Chondrocyte (in vitro differentiated cells): ENCODE measurements at regions not wholly inside any gene's neighbourhood (a gene's known extent, or its start where the extent isn't known, plus 50 kb on each side); places are given as distances from the start of the nearest gene placed in this dataset.

ENCODE experiments used
- DNase-seq: peaks from one replicate; pipeline ENCODE4 v3.0.0; 2021; ENCODE audit warnings: mixed read lengths, low spot score
- H3K27ac Mint-ChIP-seq: one replicate; pipeline ENCODE4 v1.8.0; 2021; ENCODE audit warnings: mild to moderate bottlenecking, moderate library complexity, mixed read lengths; ENCODE audit not compliant: unreplicated experiment
- H3K27me3 Mint-ChIP-seq: 2 replicates; pipeline ENCODE4 v1.8.0; 2021; ENCODE audit warnings: low read depth, mixed read lengths
- H3K36me3 Mint-ChIP-seq: 2 replicates; pipeline ENCODE4 v1.8.0; 2021; ENCODE audit warnings: low read depth, mixed read lengths
- H3K4me1 Mint-ChIP-seq: 2 replicates; pipeline ENCODE4 v1.8.0; 2021; ENCODE audit warnings: low read depth, mild to moderate bottlenecking, mixed read lengths
- H3K4me3 Mint-ChIP-seq: one replicate; pipeline ENCODE4 v1.8.0; 2021; ENCODE audit warnings: mild to moderate bottlenecking, moderate library complexity, mixed read lengths; ENCODE audit not compliant: unreplicated experiment
- H3K9me3 Mint-ChIP-seq: 2 replicates; pipeline ENCODE4 v1.8.0; 2021; ENCODE audit warnings: low read depth, mixed read lengths
- CTCF ChIP-seq: fragments of 200-600 bp; sonication (generic); IDR thresholded peaks from 2 replicates; pipeline ENCODE4 v1.5.0; 2021; ENCODE audit warnings: antibody characterized with exemption, mild to moderate bottlenecking, moderate library complexity

GRCh38 chr3:197381371-197381770 is 83.0 kb upstream of the DLG1 start:
- H3K4me3 Mint-ChIP-seq, result no peak overlapping the region
- no peaks in the 10 kb centered on the region for H3K9me3 Mint-ChIP-seq
- peaks cover 3% of the 10 kb centered on the region for H3K4me1 Mint-ChIP-seq
- no peak for DNase-seq
- H3K27ac Mint-ChIP-seq, result no peak overlapping the region
- TF ChIP-seq CTCF, result no peak
- H3K36me3 Mint-ChIP-seq, result no peaks in the 10 kb centered on the region
- peaks cover 10% of the 10 kb centered on the region for H3K27me3 Mint-ChIP-seq

- Mint-ChIP-seq H3K27me3 (peaks cover 9% of the 10 kb centered on the region), H3K36me3 (no peaks in the 10 kb centered on the region), H3K4me1 (peaks cover 3% of the 10 kb centered on the region), H3K4me3 (no peak overlapping the region), H3K9me3 (no peaks in the 10 kb centered on the region), H3K27ac (peak overlapping the region; percentile 17)
- no peak for TF ChIP-seq CTCF
- DNase-seq, result no peak
These were observed 82.4 kb upstream of the DLG1 start for GRCh38 chr3:197380786-197381185.

GRCh38 chr3:197378985-197379718 is 80.7 kb upstream of the DLG1 start:
- H3K9me3 Mint-ChIP-seq, result no peaks in the 10 kb centered on the region
- peaks cover 3% of the 10 kb centered on the region for H3K4me1 Mint-ChIP-seq
- no peak for TF ChIP-seq CTCF
- no peaks in the 10 kb centered on the region for H3K27me3 Mint-ChIP-seq
- H3K27ac Mint-ChIP-seq, result no peak overlapping the region
- no peak for DNase-seq
- H3K36me3 Mint-ChIP-seq, result no peaks in the 10 kb centered on the region
- H3K4me3 Mint-ChIP-seq, result no peak overlapping the region

- Mint-ChIP-seq H3K4me1 (peaks cover 12% of the 10 kb centered on the region), H3K27me3 (no peaks in the 10 kb centered on the region), H3K27ac (no peak overlapping the region), H3K4me3 (no peak overlapping the region), H3K36me3 (no peaks in the 10 kb centered on the region), H3K9me3 (no peaks in the 10 kb centered on the region)
- DNase-seq, result no peak
- TF ChIP-seq CTCF, result no peak
These were observed 78.5 kb upstream of the DLG1 start for GRCh38 chr3:197376735-197377555.

- TF ChIP-seq CTCF, result no peak
- Mint-ChIP-seq H3K9me3 (no peaks in the 10 kb centered on the region), H3K27ac (no peak overlapping the region), H3K4me1 (peaks cover 20% of the 10 kb centered on the region), H3K4me3 (no peak overlapping the region), H3K27me3 (no peaks in the 10 kb centered on the region), H3K36me3 (no peaks in the 10 kb centered on the region)
- DNase-seq, result no peak
These were observed 77.6 kb upstream of the DLG1 start for GRCh38 chr3:197376020-197376419.
